Mesothelial cell of epicardium (in vitro differentiated cells): ENCODE measurements at regions not wholly inside any gene's neighbourhood (a gene's known extent, or its start where the extent isn't known, plus 50 kb on each side); places are given as distances from the start of the nearest gene placed in this dataset.
"Not testable (repeated sequence)": the region's sequence is repeated elsewhere in the genome, so short reads cannot be mapped to it uniquely, and the experiment has no call there.

ENCODE experiments used
- DNase-seq, 2 experiments: peaks; one replicate each; pipeline ENCODE4 v3.0.0; 2021; ENCODE audit warnings: low spot score in 2 of 2; ENCODE audit not compliant: unreplicated experiment in 2 of 2
- H3K27ac Mint-ChIP-seq: 2 replicates; pipeline ENCODE4 v1.8.0; 2021; ENCODE audit warnings: mixed read lengths
- H3K27me3 Mint-ChIP-seq: 2 replicates; pipeline ENCODE4 v1.8.0; 2021; ENCODE audit warnings: low read depth, mixed read lengths
- H3K36me3 Mint-ChIP-seq: 2 replicates; pipeline ENCODE4 v1.8.0; 2021; ENCODE audit warnings: mixed read lengths
- H3K4me1 Mint-ChIP-seq: 2 replicates; pipeline ENCODE4 v1.8.0; 2021; ENCODE audit warnings: mixed read lengths
- H3K4me3 Mint-ChIP-seq: 2 replicates; pipeline ENCODE4 v1.8.0; 2021; ENCODE audit warnings: mild to moderate bottlenecking, moderate library complexity, mixed read lengths
- H3K9me3 Mint-ChIP-seq: 2 replicates; pipeline ENCODE4 v1.8.0; 2021; ENCODE audit warnings: mixed read lengths
- CTCF ChIP-seq: fragments of 200-600 bp; sonication (generic); IDR thresholded peaks from one replicate; pipeline ENCODE4 v1.5.0; 2021; ENCODE audit warnings: antibody characterized with exemption; ENCODE audit not compliant: unreplicated experiment

- peaks cover 4% of the 10 kb centered on the region for H3K27me3 Mint-ChIP-seq
- H3K9me3 Mint-ChIP-seq = no peaks in the 10 kb centered on the region
- H3K27ac Mint-ChIP-seq = no peak overlapping the region
- H3K36me3 Mint-ChIP-seq = no peaks in the 10 kb centered on the region
- no peak for TF ChIP-seq CTCF
- DNase-seq = no peak
- H3K4me1 Mint-ChIP-seq = no peaks in the 10 kb centered on the region
- H3K4me3 Mint-ChIP-seq = no peak overlapping the region
Observed at GRCh38 chr2:152254486-152254885, 78.9 kb upstream of the STAM2 start.

- Mint-ChIP-seq H3K4me3 (no peak overlapping the region), H3K4me1 (no peaks in the 10 kb centered on the region), H3K9me3 (no peaks in the 10 kb centered on the region), H3K27me3 (peaks cover 4% of the 10 kb centered on the region), H3K27ac (no peak overlapping the region), H3K36me3 (no peaks in the 10 kb centered on the region)
- DNase-seq = no peak
- TF ChIP-seq CTCF = no peak
Observed at GRCh38 chr2:152254976-152255375, 79.4 kb upstream of the STAM2 start.

GRCh38 chr2:152255918-152256317 is 79.1 kb upstream of the FMNL2 start:
- peaks cover 4% of the 10 kb centered on the region for H3K27me3 Mint-ChIP-seq
- H3K4me3 Mint-ChIP-seq = no peak overlapping the region
- no peak for TF ChIP-seq CTCF
- no peak overlapping the region for H3K27ac Mint-ChIP-seq
- H3K9me3 Mint-ChIP-seq = peaks cover 2% of the 10 kb centered on the region
- no peaks in the 10 kb centered on the region for H3K4me1 Mint-ChIP-seq
- no peak for DNase-seq
- no peaks in the 10 kb centered on the region for H3K36me3 Mint-ChIP-seq

GRCh38 chr2:152260939-152261338 is 74.0 kb upstream of the FMNL2 start:
- H3K36me3 Mint-ChIP-seq = no peaks in the 10 kb centered on the region
- H3K27ac Mint-ChIP-seq = no peak overlapping the region
- no peaks in the 10 kb centered on the region for H3K27me3 Mint-ChIP-seq
- DNase-seq = no peak
- H3K9me3 Mint-ChIP-seq = peaks cover 4% of the 10 kb centered on the region
- no peak overlapping the region for H3K4me3 Mint-ChIP-seq
- TF ChIP-seq CTCF = no peak
- H3K4me1 Mint-ChIP-seq = no peaks in the 10 kb centered on the region

- no peak overlapping the region for H3K4me3 Mint-ChIP-seq
- peaks cover 12% of the 10 kb centered on the region for H3K9me3 Mint-ChIP-seq
Observed at GRCh38 chr2:152263911-152264310, 71.1 kb upstream of the FMNL2 start.

GRCh38 chr2:152273732-152274260 is 61.2 kb upstream of the FMNL2 start:
- H3K9me3 Mint-ChIP-seq = peaks cover 46% of the 10 kb centered on the region
- not testable (repeated sequence) for H3K27me3 Mint-ChIP-seq, H3K4me1 Mint-ChIP-seq, H3K4me3 Mint-ChIP-seq, H3K36me3 Mint-ChIP-seq, H3K27ac Mint-ChIP-seq, DNase-seq

More at GRCh38 chr2:152263911-152264310, 71.1 kb upstream of the FMNL2 start:
- Mint-ChIP-seq H3K36me3 (no peaks in the 10 kb centered on the region), H3K27ac (no peak overlapping the region), H3K4me1 (no peaks in the 10 kb centered on the region), H3K27me3 (no peaks in the 10 kb centered on the region)
- TF ChIP-seq CTCF = no peak
- DNase-seq = no peak

- not testable (repeated sequence) for H3K4me1 Mint-ChIP-seq, DNase-seq, H3K27me3 Mint-ChIP-seq, H3K27ac Mint-ChIP-seq, H3K36me3 Mint-ChIP-seq, H3K4me3 Mint-ChIP-seq
- H3K9me3 Mint-ChIP-seq = peaks cover 50% of the 10 kb centered on the region
Observed at GRCh38 chr2:152277896-152278295, 57.1 kb upstream of the FMNL2 start.
